GM12878 (cell line): ENCODE measurements at regions not wholly inside any gene's neighbourhood (a gene's known extent, or its start where the extent isn't known, plus 50 kb on each side); places are given as distances from the start of the nearest gene placed in this dataset.

Experiments
- ATAC-seq: fragments of 200-7000 bp; cut with Tn5 transposase; 3 replicates; pipeline ENCODE4 v1.9.1; 2020; ENCODE audit warnings: mild to moderate bottlenecking, moderate library complexity
- BruUV-seq: library from RNA; stranded (reverse); fragments of 400-500 nt; replicated peaks from 2 replicates; lab custom pipeline; 2021; lab: Mats Ljungman, UMichigan
- CTCF ChIA-PET: fragments of 300-600 bp; sonication (Branson Sonifier 250); formaldehyde crosslinking; extraction: SDS; loops from one replicate; lab custom pipeline; 2021; ENCODE audit warnings: inconsistent platforms; lab: Yijun Ruan, JAX
- POLR2A ChIA-PET: fragments of 350-600 bp; formaldehyde crosslinking; extraction: SDS; loops from one replicate; lab custom pipeline; 2021; ENCODE audit warnings: inconsistent platforms; lab: Charles Lee
- RAD21 ChIA-PET: fragments of 300-600 bp; sonication (Branson Sonifier 250); formaldehyde crosslinking; loops from one replicate; lab custom pipeline; 2023; ENCODE audit warnings: antibody characterized with exemption; ENCODE audit not compliant: unreplicated experiment; lab: Charles Lee
- SMC1A ChIA-PET: fragments of 300-600 bp; sonication (Branson Sonifier 250); formaldehyde crosslinking; loops from one replicate; lab custom pipeline; 2023; ENCODE audit not compliant: unreplicated experiment, uncharacterized antibody; lab: Charles Lee
- DNase-seq: peaks from one replicate; pipeline ENCODE4 v3.0.0-alpha.2; 2011; ENCODE audit warnings: low read depth, low spot score
- FAIRE-seq: peaks from 3 replicates; lab custom pipeline; 2011; peaks lifted over from hg19 to GRCh38; lab: Jason Lieb, UNC
- H2AFZ ChIP-seq: 2 replicates; pipeline ENCODE4 v1.6.0; 2011; ENCODE audit warnings: low read depth, low read length, control low read depth; ENCODE audit not compliant: control insufficient read depth
- H3K27ac ChIP-seq: 2 replicates; pipeline ENCODE4 v1.5.1; 2011; ENCODE audit warnings: control low read depth; ENCODE audit not compliant: control insufficient read depth, insufficient read depth
- H3K27me3 ChIP-seq, 2 experiments: replicated peaks in 1 of 2; 2 replicates each; pipeline versions ENCODE4 v1.6.0 to v1.6.1; 2011; ENCODE audit warnings: low read length in 1 of 2; ENCODE audit not compliant: control insufficient read depth in 2 of 2, insufficient read depth in 2 of 2
- H3K36me3 ChIP-seq, 2 experiments: 2 replicates each; pipeline ENCODE4 v1.5.1; 2011; ENCODE audit warnings: low read length in 1 of 2; ENCODE audit not compliant: control insufficient read depth in 2 of 2, insufficient read depth in 2 of 2
- H3K4me1 ChIP-seq: 2 replicates; pipeline ENCODE4 v1.6.1; 2011; ENCODE audit warnings: mild to moderate bottlenecking, low read length, moderate library complexity, mixed read lengths; ENCODE audit not compliant: control insufficient read depth, insufficient read depth
- H3K4me2 ChIP-seq: 2 replicates; pipeline ENCODE4 v1.6.0; 2011; ENCODE audit warnings: control low read depth; ENCODE audit not compliant: control insufficient read depth, insufficient read depth
- H3K4me3 ChIP-seq: fragments of 200-600 bp; sonication (generic); 2 replicates; pipeline ENCODE4 v1.5.1; 2016
- H3K79me2 ChIP-seq: 2 replicates; pipeline ENCODE4 v1.6.0; 2011; ENCODE audit warnings: low read length; ENCODE audit not compliant: control insufficient read depth, insufficient read depth
- H3K9ac ChIP-seq: 2 replicates; pipeline ENCODE4 v1.8.0; 2011; ENCODE audit warnings: low read length, control low read depth, mixed read lengths; ENCODE audit not compliant: control insufficient read depth, insufficient read depth
- H3K9me3 ChIP-seq: replicated peaks from 3 replicates; pipeline ENCODE4 v1.5.1; 2011; ENCODE audit warnings: mild to moderate bottlenecking, low read length; ENCODE audit not compliant: control insufficient read depth, insufficient read depth
- H4K20me1 ChIP-seq: 2 replicates; pipeline ENCODE4 v1.6.0; 2011; ENCODE audit not compliant: control insufficient read depth, insufficient read depth
- CEBPZ ChIP-seq: fragments of 150-350 bp; IDR thresholded peaks from 2 replicates; pipeline ENCODE4 v1.6.1; 2016; ENCODE audit warnings: low read depth, low read length
- E2F8 ChIP-seq: fragments of 450-650 bp; IDR thresholded peaks from 2 replicates; pipeline ENCODE4 v1.6.1; 2018; ENCODE audit warnings: mild to moderate bottlenecking, low read depth, moderate library complexity; ENCODE audit not compliant: partially characterized antibody
- EGR1 ChIP-seq, 2 experiments: IDR thresholded peaks; 1 replicate in 1 of 2; 2 replicates in 1 of 2; pipeline ENCODE4 v1.6.1; 2011 to 2012; ENCODE audit warnings: low read depth in 2 of 2, low read length in 2 of 2, borderline replicate concordance in 1 of 2, mild to moderate bottlenecking in 1 of 2, moderate library complexity in 1 of 2
- HDAC6 ChIP-seq: fragments of 200-600 bp; sonication (generic); IDR thresholded peaks from one replicate; pipeline ENCODE4 v1.8.0; 2017; ENCODE audit warnings: antibody characterized with exemption; ENCODE audit not compliant: unreplicated experiment
- STAT1 ChIP-seq: fragments of 450-650 bp; conservative IDR thresholded peaks from 2 replicates; pipeline ENCODE4 v1.6.1; 2014; ENCODE audit warnings: antibody characterized with exemption, mild to moderate bottlenecking
- STAT3 ChIP-seq: IDR thresholded peaks from 2 replicates; pipeline ENCODE4 v1.6.1; 2011; ENCODE audit warnings: low read depth, low read length, improper control_type of control experiment
- WGBS: methylation state at CpG from one replicate; pipeline ENCODE4 v1.1.6; 2016; ENCODE audit warnings: low lambda C conversion rate; ENCODE audit not compliant: insufficient replicate concordance, insufficient coverage; ENCODE audit errors: missing lambda C conversion rate; 5-methylcytosine and 5-hydroxymethylcytosine counted together
- in situ Hi-C: fragments of 300-500 bp; cut with MboI; formaldehyde crosslinking; loops from 9 replicates; pipeline ENCODE4 v1.14.3; 2018; ENCODE audit warnings: mixed read lengths
- intact Hi-C: fragments of 100-400 bp; cut with micrococcal nuclease; formaldehyde crosslinking; loops from one replicate; pipeline ENCODE4 v1.14.2; 2022; ENCODE audit not compliant: unreplicated experiment

GRCh38 chr11:8802251-8802650 is 108.7 kb upstream of the AKIP1 start:
- no peak for FAIRE-seq
- H3K4me3 ChIP-seq, result no peak overlapping the region
- H3K27ac ChIP-seq, result no peak overlapping the region
- intact Hi-C loops, result no loop called here
- H3K4me2 ChIP-seq, result no peak overlapping the region
- no peaks in the 10 kb centered on the region for H4K20me1 ChIP-seq
- H3K79me2 ChIP-seq, result no peaks in the 10 kb centered on the region
- BruUV-seq, result no TSS peak
- POLR2A ChIA-PET, result no interaction called here
- TF ChIP-seq CEBPZ, result no peak
- TF ChIP-seq E2F8, result no peak
- TF ChIP-seq EGR1 (IDR thresholded peaks at IDR 0.05; ENCODE audit: borderline replicate concordance in 1 of 2, low read depth in 2 of 2, low read length in 2 of 2), result no peak
- no peak for TF ChIP-seq STAT1
- no peak for TF ChIP-seq STAT3
- no peak for TF ChIP-seq HDAC6
- TF ChIP-seq, all 136 proteins: peak for 0
- Histone ChIP-seq H3K4me1 (no peaks in the 10 kb centered on the region), H2AFZ (no peak overlapping the region), H3K9ac (no peak overlapping the region), H3K27me3 (no peaks in the 10 kb centered on the region; a peak in 1 of 4 replicates), H3K36me3 (no peaks in the 10 kb centered on the region), H3K9me3 (no peaks in the 10 kb centered on the region)
- ChIA-PET SMC1A (no interaction called here), CTCF (interaction anchor here (1.0 kb wide), 1 partner anchor 11 kb away, joined by 4 read pairs; no protein-coding TSS in a partner anchor), RAD21 (no interaction called here)
- no peak for ATAC-seq
- WGBS, result 89% methylated on average over 5 of the region's 5 CpGs
- in situ Hi-C loops, result no loop called here
- DNase-seq, result no peak
